ENCODE measurements at regions not wholly inside any gene's neighbourhood (a gene's known extent, or its start where the extent isn't known, plus 50 kb on each side); places are given as distances from the start of the nearest gene placed in this dataset.
"Not testable (repeated sequence)": the region's sequence is repeated elsewhere in the genome, so short reads cannot be mapped to it uniquely, and the experiment has no call there.

- no peak for DNase-seq
These were observed 120.9 kb upstream of the PITX1 start for GRCh38 chr5:135154961-135155360.

- no peak for DNase-seq
These were observed 120.2 kb upstream of the PITX1 start for GRCh38 chr5:135154197-135154596.

- no peak for DNase-seq
These were observed 119.6 kb upstream of the PITX1 start for GRCh38 chr5:135153661-135154060.

GRCh38 chr5:135153259-135153658 is 119.2 kb upstream of the PITX1 start:
- no peak for DNase-seq

GRCh38 chr5:135151660-135152059 is 117.6 kb upstream of the PITX1 start:
- not testable (repeated sequence) for DNase-seq

- no peak for DNase-seq
These were observed 117.2 kb upstream of the PITX1 start for GRCh38 chr5:135151256-135151655.

- no peak for DNase-seq
These were observed 116.7 kb upstream of the PITX1 start for GRCh38 chr5:135150767-135151166.

GRCh38 chr5:135149956-135150723 is 116.1 kb upstream of the PITX1 start:
- DNase-seq, result no peak

GRCh38 chr5:135149229-135149955 is 115.4 kb upstream of the PITX1 start:
- no peak for DNase-seq

- DNase-seq, result no peak
These were observed 113.5 kb upstream of the PITX1 start for GRCh38 chr5:135147294-135148090.

GRCh38 chr5:135145985-135146384 is 112.0 kb upstream of the PITX1 start:
- DNase-seq, result peak; percentile 19

- DNase-seq, result not testable (repeated sequence)
These were observed 109.7 kb upstream of the PITX1 start for GRCh38 chr5:135143682-135144081.

- peak; percentile 98 for DNase-seq
These were observed 107.6 kb upstream of the PITX1 start for GRCh38 chr5:135141303-135142268.

- DNase-seq, result peak; percentile 93
These were observed 106.6 kb upstream of the PITX1 start for GRCh38 chr5:135140446-135141204.

GRCh38 chr5:135139381-135140134 is 105.5 kb upstream of the PITX1 start:
- DNase-seq, result peak; percentile 40

- DNase-seq, result peak; percentile 81
These were observed 104.3 kb upstream of the PITX1 start for GRCh38 chr5:135138116-135138850.

GRCh38 chr5:135137146-135137915 is 103.3 kb upstream of the PITX1 start:
- DNase-seq, result no peak

GRCh38 chr5:135136546-135136945 is 102.5 kb upstream of the PITX1 start:
- DNase-seq, result no peak

All from DMS53 (cell line).